K562 (cell line): ENCODE measurements at regions not wholly inside any gene's neighbourhood (a gene's known extent, or its start where the extent isn't known, plus 50 kb on each side); places are given as distances from the start of the nearest gene placed in this dataset.

Source experiments
- ATAC-seq: fragments of 200-7000 bp; cut with Tn5 transposase; 3 replicates; pipeline ENCODE4 v1.9.1; 2020; ENCODE audit warnings: moderate library complexity
- BruUV-seq: library from RNA; stranded (reverse); fragments of 400-500 nt; replicated peaks from 2 replicates; lab custom pipeline; 2021; lab: Mats Ljungman, UMichigan
- CTCF ChIA-PET: fragments of 300-600 bp; formaldehyde crosslinking; extraction: SDS; loops from one replicate; lab custom pipeline; 2021; ENCODE audit warnings: low intra/inter-chr PET ratio; lab: Yijun Ruan, JAX
- POLR2A ChIA-PET: fragments of 300-600, 350-650 bp; sonication (Branson Sonifier 250); formaldehyde crosslinking; extraction: SDS; loops from one replicate; lab custom pipeline; 2021; ENCODE audit warnings: antibody characterized with exemption, inconsistent platforms; lab: Yijun Ruan, JAX
- DNase-seq, 4 experiments: peaks; one replicate each; pipeline versions ENCODE4 v3.0.0 to v3.0.0-alpha.2; 2011 to 2018; ENCODE audit warnings: low spot score in 3 of 4, mixed read lengths in 3 of 4; ENCODE audit errors: extremely low read depth in 1 of 4
- FAIRE-seq: peaks from 2 replicates; lab custom pipeline; 2011; peaks lifted over from hg19 to GRCh38; lab: Jason Lieb, UNC
- H2AFZ ChIP-seq: 2 replicates; pipeline ENCODE4 v1.6.0; 2011; ENCODE audit warnings: low read depth, low read length, control low read depth, inconsistent platforms
- H3K27ac ChIP-seq: fragments of 200-600 bp; 3 replicates; pipeline ENCODE4 v1.8.0; 2011; ENCODE audit warnings: low read depth, mild to moderate bottlenecking, control low read depth, inconsistent platforms, low read length, moderate library complexity, mixed read lengths; ENCODE audit errors: extremely low read depth
- H3K27me3 ChIP-seq, 2 experiments: fragments of 300-600 bp in 1 of 2; 2 replicates in 1 of 2; 3 replicates in 1 of 2; pipeline versions ENCODE4 v1.6.0 to v1.8.0; 2011; ENCODE audit warnings: inconsistent platforms in 2 of 2, low read length in 2 of 2, mild to moderate bottlenecking in 1 of 2, mixed read lengths in 1 of 2, moderate library complexity in 1 of 2; ENCODE audit not compliant: control insufficient read depth in 2 of 2, insufficient read depth in 2 of 2
- H3K36me3 ChIP-seq: fragments of 300-600 bp; 3 replicates; pipeline ENCODE4 v1.8.0; 2011; ENCODE audit warnings: mild to moderate bottlenecking, low read length, inconsistent platforms; ENCODE audit not compliant: control insufficient read depth, insufficient read depth
- H3K4me1 ChIP-seq, 2 experiments: fragments of 200-600 bp in 1 of 2; replicated peaks in 1 of 2; 2 replicates in 1 of 2; 3 replicates in 1 of 2; pipeline versions ENCODE4 v1.5.1 to v1.8.0; 2011; ENCODE audit warnings: inconsistent platforms in 2 of 2, low read length in 2 of 2, mild to moderate bottlenecking in 1 of 2, mixed read lengths in 1 of 2, moderate library complexity in 1 of 2; ENCODE audit not compliant: control insufficient read depth in 2 of 2, insufficient read depth in 2 of 2
- H3K4me2 ChIP-seq: 2 replicates; pipeline ENCODE4 v1.6.1; 2011; ENCODE audit warnings: low read length, control low read depth, inconsistent platforms, mixed read lengths; ENCODE audit not compliant: insufficient read depth
- H3K4me3 ChIP-seq: fragments of 200-600 bp; sonication (generic), shearing (Covaris generic); 2 replicates; pipeline ENCODE4 v1.5.1; 2016; ENCODE audit warnings: control low read depth, inconsistent platforms
- H3K79me2 ChIP-seq: fragments of 200-600 bp; 3 replicates; pipeline ENCODE4 v1.8.0; 2011; ENCODE audit warnings: low read length, inconsistent platforms; ENCODE audit not compliant: control insufficient read depth, insufficient read depth
- H3K9ac ChIP-seq, 2 experiments: 2 replicates each; pipeline versions ENCODE4 v1.6.0 to v1.6.1; 2011; ENCODE audit warnings: low read depth in 2 of 2, low read length in 2 of 2, control low read depth in 1 of 2, inconsistent platforms in 1 of 2, mild to moderate bottlenecking in 1 of 2, mixed read lengths in 1 of 2; ENCODE audit not compliant: insufficient read depth in 1 of 2
- H3K9me1 ChIP-seq: one replicate; pipeline ENCODE4 v1.6.0; 2011; ENCODE audit warnings: inconsistent platforms, mild to moderate bottlenecking, low read length, moderate library complexity; ENCODE audit not compliant: control insufficient read depth, insufficient read depth
- H3K9me3 ChIP-seq: replicated peaks from 2 replicates; pipeline ENCODE4 v1.5.1; 2011; ENCODE audit warnings: low read depth, low read length, inconsistent platforms; ENCODE audit not compliant: control insufficient read depth, insufficient read depth
- H4K20me1 ChIP-seq: replicated peaks from 2 replicates; pipeline ENCODE4 v1.6.1; 2011; ENCODE audit warnings: low read length, inconsistent platforms, mixed read lengths; ENCODE audit not compliant: control insufficient read depth, insufficient read depth
- CEBPB ChIP-seq: fragments of 450-650 bp; IDR thresholded peaks from 2 replicates; pipeline ENCODE4 v1.6.1; 2016; ENCODE audit warnings: missing genetic modification characterization, missing compliant biosample characterization
- ERF ChIP-seq: fragments of 450-650 bp; formaldehyde crosslinking; IDR thresholded peaks from 2 replicates; pipeline ENCODE4 v1.4.0; 2020; ENCODE audit warnings: mild to moderate bottlenecking, mixed read lengths
- GTF2E2 ChIP-seq: fragments of 200-800 bp; sonication (Bioruptor generic); IDR thresholded peaks from 2 replicates; pipeline ENCODE4 v1.6.1; 2016; ENCODE audit warnings: missing genetic modification characterization, missing compliant biosample characterization
- HCFC1 ChIP-seq: IDR thresholded peaks from 2 replicates; pipeline ENCODE4 v1.6.1; 2012; ENCODE audit warnings: low read depth, low read length, improper control_type of control experiment
- MECOM ChIP-seq: fragments of 250-450 bp; sonication (Bioruptor Pico); IDR thresholded peaks from 2 replicates; pipeline ENCODE4 v1.8.0; 2022; ENCODE audit warnings: inconsistent platforms
- NR2F6 ChIP-seq: fragments of 450-650 bp; formaldehyde crosslinking; IDR thresholded peaks from 2 replicates; pipeline ENCODE4 v1.4.0; 2020; ENCODE audit warnings: mild to moderate bottlenecking
- PURB ChIP-seq: sonication (generic); formaldehyde crosslinking; IDR thresholded peaks from 2 replicates; pipeline ENCODE4 v1.9.0; 2021; ENCODE audit warnings: low read depth, mild to moderate bottlenecking, missing genetic modification reagents
- RAD21 ChIP-seq, 2 experiments: fragments of 250-450 bp in 1 of 2; fragments of 450-650 bp in 1 of 2; sonication (Bioruptor Pico) in 1 of 2; formaldehyde crosslinking in 1 of 2; IDR thresholded peaks in 1 of 2; conservative IDR thresholded peaks in 1 of 2; 2 replicates each; pipeline versions ENCODE4 v1.4.0 to v1.8.0; 2020 to 2022; ENCODE audit warnings: mild to moderate bottlenecking in 2 of 2, moderate library complexity in 1 of 2
- RBFOX2 ChIP-seq: fragments of 200-400 bp; formaldehyde crosslinking; IDR thresholded peaks from 2 replicates; pipeline ENCODE4 v1.6.1; 2017; ENCODE audit warnings: low read depth, mild to moderate bottlenecking, low read length, moderate library complexity
- XRCC5 ChIP-seq: fragments of 200-400 bp; formaldehyde crosslinking; IDR thresholded peaks from 2 replicates; pipeline ENCODE4 v1.6.1; 2017; ENCODE audit warnings: low read depth, mild to moderate bottlenecking, low read length
- YY1 ChIP-seq, 3 experiments: IDR thresholded peaks; 2 replicates each; pipeline ENCODE4 v1.6.1; 2011; ENCODE audit warnings: low read length in 2 of 3, mild to moderate bottlenecking in 2 of 3, moderate library complexity in 2 of 3, borderline replicate concordance in 1 of 3, control low read depth in 1 of 3, low read depth in 1 of 3; ENCODE audit not compliant: insufficient read depth in 3 of 3, insufficient replicate concordance in 2 of 3, control insufficient read depth in 1 of 3, insufficient read length in 1 of 3; ENCODE audit errors: extremely low read depth in 1 of 3
- ZKSCAN8 ChIP-seq: fragments of 200-800 bp; sonication (Bioruptor generic); IDR thresholded peaks from 2 replicates; pipeline ENCODE4 v1.6.1; 2016; ENCODE audit warnings: missing genetic modification characterization, missing compliant biosample characterization
- ZNF436 ChIP-seq: fragments of 250-450, 450-650 bp; sonication (Bioruptor Pico); formaldehyde crosslinking; IDR thresholded peaks from 2 replicates; pipeline ENCODE4 v1.7.0; 2020; ENCODE audit warnings: mild to moderate bottlenecking
- WGBS: fragments of 100-300 bp; shearing (Covaris generic); methylation state at CpG from one replicate; pipeline ENCODE4 v1.1.6; 2016; ENCODE audit warnings: low coverage, mixed read lengths; ENCODE audit not compliant: insufficient coverage; ENCODE audit errors: missing lambda C conversion rate; 5-methylcytosine and 5-hydroxymethylcytosine counted together
- in situ Hi-C: fragments of 300-500 bp; cut with MboI; formaldehyde crosslinking; loops from 4 replicates; pipeline ENCODE4 v1.15.0; 2018; ENCODE audit warnings: inconsistent platforms, mixed read lengths
- intact Hi-C: fragments of 100-400 bp; cut with micrococcal nuclease; formaldehyde crosslinking; loops from 2 replicates; pipeline ENCODE4 v1.14.2; 2022

GRCh38 chr22:47600281-47600680 lies 837.8 kb downstream of the TBC1D22A start:
- Histone ChIP-seq H3K36me3 (no peaks in the 10 kb centered on the region), H2AFZ (no peak overlapping the region), H3K9me3 (no peaks in the 10 kb centered on the region), H3K9me1 (no peaks in the 10 kb centered on the region), H3K4me3 (no peak overlapping the region), H3K4me2 (no peak overlapping the region), H3K4me1 (no peaks in the 10 kb centered on the region), H3K79me2 (no peaks in the 10 kb centered on the region)
- intact Hi-C loops (no loop called here), in situ Hi-C loops (no loop called here)
- ATAC-seq (no peak), FAIRE-seq (no peak)
- WGBS, result no CpG with 5 or more reads among the region's 11 CpGs
- CTCF ChIA-PET, result no interaction called here
- TF ChIP-seq MECOM (CRISPR knock-in tag) (no peak), GTF2E2 (tag) (no peak), HCFC1 (no peak), PURB (CRISPR knock-in tag) (no peak), RBFOX2 (no peak), ERF (CRISPR knock-in tag) (no peak), CEBPB (tag) (no peak), XRCC5 (no peak), NR2F6 (CRISPR knock-in tag) (no peak), YY1 (IDR thresholded peaks at IDR 0.05; ENCODE audit: borderline replicate concordance in 1 of 3, control insufficient read depth in 1 of 3, extremely low read depth in 1 of 3, insufficient read depth in 3 of 3, insufficient read length in 1 of 3, insufficient replicate concordance in 2 of 3, low read depth in 1 of 3, low read length in 2 of 3) (no peak), ZKSCAN8 (no peak), RAD21 (CRISPR knock-in tag; conservative IDR thresholded peaks at IDR 0.05 in 1 of 2, IDR thresholded peaks at IDR 0.05 in 1 of 2) (no peak), ZNF436 (CRISPR knock-in tag) (no peak)
- TF ChIP-seq, all 486 proteins: peak for 0
- Histone ChIP-seq H4K20me1 (no peaks in the 10 kb centered on the region), H3K27me3 (peaks cover 0 to 16% of the 10 kb centered on the region in 2 experiments; a peak in 1 of 5 replicates), H3K27ac (no peak overlapping the region), H3K9ac (no peak overlapping the region)
- DNase-seq, result no peak
- POLR2A ChIA-PET, result interaction anchor here (1.0 kb wide), 1 partner anchor 11 kb away, joined by 3 read pairs; no protein-coding TSS in a partner anchor
- no TSS peak for BruUV-seq
